ENCODE measurements at regions not wholly inside any gene's neighbourhood (a gene's known extent, or its start where the extent isn't known, plus 50 kb on each side); places are given as distances from the start of the nearest gene placed in this dataset.

DNA sequence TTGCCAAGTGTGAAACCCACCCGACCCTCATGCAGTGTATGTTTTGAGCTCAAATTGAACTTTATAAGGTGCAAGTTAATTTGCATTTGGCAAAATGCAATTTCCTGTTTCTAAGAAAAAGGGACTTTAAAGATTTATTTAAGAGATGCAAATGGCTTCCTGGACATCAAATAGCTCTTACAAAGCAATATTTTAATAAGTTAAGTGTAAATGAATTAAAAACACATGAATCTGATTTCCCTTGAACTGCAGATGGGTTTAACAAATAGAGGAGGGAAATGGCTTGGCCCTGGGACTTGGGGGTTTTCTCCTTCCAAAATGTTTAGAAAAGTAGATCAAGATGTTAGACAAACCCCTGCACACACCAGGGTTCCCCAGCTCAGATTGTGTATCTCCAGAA lies 116.0 kb downstream of the EN1 start:
- TF ChIP-seq, protein P1, sequence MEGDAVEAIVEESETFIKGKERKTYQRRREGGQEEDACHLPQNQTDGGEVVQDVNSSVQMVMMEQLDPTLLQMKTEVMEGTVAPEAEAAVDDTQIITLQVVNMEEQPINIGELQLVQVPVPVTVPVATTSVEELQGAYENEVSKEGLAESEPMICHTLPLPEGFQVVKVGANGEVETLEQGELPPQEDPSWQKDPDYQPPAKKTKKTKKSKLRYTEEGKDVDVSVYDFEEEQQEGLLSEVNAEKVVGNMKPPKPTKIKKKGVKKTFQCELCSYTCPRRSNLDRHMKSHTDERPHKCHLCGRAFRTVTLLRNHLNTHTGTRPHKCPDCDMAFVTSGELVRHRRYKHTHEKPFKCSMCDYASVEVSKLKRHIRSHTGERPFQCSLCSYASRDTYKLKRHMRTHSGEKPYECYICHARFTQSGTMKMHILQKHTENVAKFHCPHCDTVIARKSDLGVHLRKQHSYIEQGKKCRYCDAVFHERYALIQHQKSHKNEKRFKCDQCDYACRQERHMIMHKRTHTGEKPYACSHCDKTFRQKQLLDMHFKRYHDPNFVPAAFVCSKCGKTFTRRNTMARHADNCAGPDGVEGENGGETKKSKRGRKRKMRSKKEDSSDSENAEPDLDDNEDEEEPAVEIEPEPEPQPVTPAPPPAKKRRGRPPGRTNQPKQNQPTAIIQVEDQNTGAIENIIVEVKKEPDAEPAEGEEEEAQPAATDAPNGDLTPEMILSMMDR (conservative IDR thresholded peaks at IDR 0.05; ENCODE audit: low read length): no peak
- no peak for TF ChIP-seq EZH2phosphoT487 (IDR thresholded peaks at IDR 0.05; ENCODE audit: borderline replicate concordance)
